ENCODE measurements at regions not wholly inside any gene's neighbourhood (a gene's known extent, or its start where the extent isn't known, plus 50 kb on each side); places are given as distances from the start of the nearest gene placed in this dataset.
"Not testable (repeated sequence)": the region's sequence is repeated elsewhere in the genome, so short reads cannot be mapped to it uniquely, and the experiment has no call there.

- no peak for DNase-seq
These were observed 581.0 kb upstream of the CDH11 start for GRCh38 chr16:65702707-65703402.

- DNase-seq = no peak
These were observed 578.7 kb upstream of the CDH11 start for GRCh38 chr16:65700596-65700995.

GRCh38 chr16:65698791-65699321 lies 577.0 kb upstream of the CDH11 start:
- no peak for DNase-seq

- no peak for DNase-seq
These were observed 575.7 kb upstream of the CDH11 start for GRCh38 chr16:65697521-65697920.

- no peak for DNase-seq
These were observed 575.2 kb upstream of the CDH11 start for GRCh38 chr16:65697065-65697464.

GRCh38 chr16:65691846-65692245 lies 570.0 kb upstream of the CDH11 start:
- DNase-seq = not testable (repeated sequence)

- DNase-seq = no peak
These were observed 567.9 kb upstream of the CDH11 start for GRCh38 chr16:65689726-65690125.

GRCh38 chr16:65688301-65688700 lies 566.4 kb upstream of the CDH11 start:
- no peak for DNase-seq

GRCh38 chr16:65684230-65684629 lies 562.4 kb upstream of the CDH11 start:
- no peak for DNase-seq

GRCh38 chr16:65681406-65681805 lies 559.5 kb upstream of the CDH11 start:
- DNase-seq = no peak

- no peak for DNase-seq
These were observed 557.9 kb upstream of the CDH11 start for GRCh38 chr16:65679785-65680184.

- DNase-seq = no peak
These were observed 553.3 kb upstream of the CDH11 start for GRCh38 chr16:65675161-65675560.

GRCh38 chr16:65672960-65673359 lies 551.1 kb upstream of the CDH11 start:
- no peak for DNase-seq

GRCh38 chr16:65671071-65671470 lies 549.2 kb upstream of the CDH11 start:
- no peak for DNase-seq

- DNase-seq = no peak
These were observed 546.3 kb upstream of the CDH11 start for GRCh38 chr16:65668064-65668595.

- no peak for DNase-seq
These were observed 545.2 kb upstream of the CDH11 start for GRCh38 chr16:65667011-65667578.

GRCh38 chr16:65666132-65666941 lies 544.5 kb upstream of the CDH11 start:
- no peak for DNase-seq

GRCh38 chr16:65665586-65665985 lies 543.7 kb upstream of the CDH11 start:
- no peak for DNase-seq

GRCh38 chr16:65663774-65664173 lies 541.9 kb upstream of the CDH11 start:
- DNase-seq = no peak

GRCh38 chr16:65662256-65662655 lies 540.4 kb upstream of the CDH11 start:
- peak in 1 of 3 experiments; percentile 37 for DNase-seq

- DNase-seq = no peak
These were observed 539.7 kb upstream of the CDH11 start for GRCh38 chr16:65661558-65661957.

- no peak for DNase-seq
These were observed 538.5 kb upstream of the CDH11 start for GRCh38 chr16:65660390-65660789.

- no peak for DNase-seq
These were observed 537.9 kb upstream of the CDH11 start for GRCh38 chr16:65659758-65660157.

Data from NCI-H1417 (cell line).